GM12874 (cell line): ENCODE measurements at regions not wholly inside any gene's neighbourhood (a gene's known extent, or its start where the extent isn't known, plus 50 kb on each side); places are given as distances from the start of the nearest gene placed in this dataset.

ENCODE experiments used
- TF ChIP-seq, protein P1 (sequence below): IDR thresholded peaks from 2 replicates; pipeline ENCODE4 v1.5.1; 2011; ENCODE audit warnings: low read depth, mild to moderate bottlenecking, control low read depth, low read length, moderate library complexity; ENCODE audit not compliant: insufficient read depth

DNA sequence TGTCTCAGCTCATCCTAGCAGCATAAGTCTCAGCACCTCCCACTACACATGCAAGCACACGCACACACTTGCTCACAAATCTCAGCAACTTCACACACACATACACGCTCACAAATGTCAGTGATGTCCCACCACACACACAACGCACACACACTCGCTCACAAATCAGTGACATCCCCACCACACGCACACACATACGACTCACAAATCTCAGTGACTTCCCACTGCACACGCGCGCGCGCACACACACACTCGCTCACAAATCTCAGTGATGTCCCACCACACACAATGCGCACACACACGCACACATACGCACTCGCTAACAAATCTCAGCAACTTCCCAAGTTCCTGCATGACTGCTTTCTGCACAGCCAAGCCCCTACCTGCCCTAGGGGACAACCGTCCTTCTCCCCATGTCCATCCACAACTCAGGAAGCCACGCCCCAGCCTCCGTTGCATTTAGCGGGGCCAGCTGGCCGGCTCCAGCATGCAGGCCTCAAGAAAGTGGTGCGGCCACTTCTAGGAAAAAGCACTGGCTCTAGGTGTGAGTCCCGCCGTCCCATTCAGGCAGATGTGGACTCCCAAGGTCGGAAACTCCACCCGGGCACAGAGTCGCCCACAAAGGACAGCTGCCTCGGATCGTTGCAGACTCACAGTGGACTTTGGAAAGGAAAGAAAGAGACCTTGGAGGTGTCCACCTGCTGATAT is 180.1 kb upstream of the SALL3 start:
- TF ChIP-seq, protein P1, sequence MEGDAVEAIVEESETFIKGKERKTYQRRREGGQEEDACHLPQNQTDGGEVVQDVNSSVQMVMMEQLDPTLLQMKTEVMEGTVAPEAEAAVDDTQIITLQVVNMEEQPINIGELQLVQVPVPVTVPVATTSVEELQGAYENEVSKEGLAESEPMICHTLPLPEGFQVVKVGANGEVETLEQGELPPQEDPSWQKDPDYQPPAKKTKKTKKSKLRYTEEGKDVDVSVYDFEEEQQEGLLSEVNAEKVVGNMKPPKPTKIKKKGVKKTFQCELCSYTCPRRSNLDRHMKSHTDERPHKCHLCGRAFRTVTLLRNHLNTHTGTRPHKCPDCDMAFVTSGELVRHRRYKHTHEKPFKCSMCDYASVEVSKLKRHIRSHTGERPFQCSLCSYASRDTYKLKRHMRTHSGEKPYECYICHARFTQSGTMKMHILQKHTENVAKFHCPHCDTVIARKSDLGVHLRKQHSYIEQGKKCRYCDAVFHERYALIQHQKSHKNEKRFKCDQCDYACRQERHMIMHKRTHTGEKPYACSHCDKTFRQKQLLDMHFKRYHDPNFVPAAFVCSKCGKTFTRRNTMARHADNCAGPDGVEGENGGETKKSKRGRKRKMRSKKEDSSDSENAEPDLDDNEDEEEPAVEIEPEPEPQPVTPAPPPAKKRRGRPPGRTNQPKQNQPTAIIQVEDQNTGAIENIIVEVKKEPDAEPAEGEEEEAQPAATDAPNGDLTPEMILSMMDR: no peak

DNA sequence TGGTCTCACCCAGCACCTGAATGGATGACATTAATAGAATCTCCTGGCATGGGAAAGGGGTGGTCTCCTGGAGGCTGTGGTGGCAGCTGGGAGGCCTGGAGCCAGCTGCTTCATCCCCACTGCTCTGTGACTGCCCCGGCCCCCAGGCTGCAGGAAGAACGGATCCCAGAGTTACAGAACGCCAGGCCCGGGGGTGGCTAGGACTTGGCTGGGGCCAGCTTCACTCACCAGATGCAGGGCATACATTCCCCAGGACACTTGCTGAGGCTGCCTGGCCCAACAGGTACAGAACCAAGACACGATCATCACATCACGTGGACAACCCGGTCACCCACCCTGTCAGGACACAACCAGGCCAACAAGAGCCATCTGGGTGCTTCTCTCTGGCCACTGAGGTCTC is 178.6 kb upstream of the SALL3 start:
- TF ChIP-seq, protein P1: no peak

DNA sequence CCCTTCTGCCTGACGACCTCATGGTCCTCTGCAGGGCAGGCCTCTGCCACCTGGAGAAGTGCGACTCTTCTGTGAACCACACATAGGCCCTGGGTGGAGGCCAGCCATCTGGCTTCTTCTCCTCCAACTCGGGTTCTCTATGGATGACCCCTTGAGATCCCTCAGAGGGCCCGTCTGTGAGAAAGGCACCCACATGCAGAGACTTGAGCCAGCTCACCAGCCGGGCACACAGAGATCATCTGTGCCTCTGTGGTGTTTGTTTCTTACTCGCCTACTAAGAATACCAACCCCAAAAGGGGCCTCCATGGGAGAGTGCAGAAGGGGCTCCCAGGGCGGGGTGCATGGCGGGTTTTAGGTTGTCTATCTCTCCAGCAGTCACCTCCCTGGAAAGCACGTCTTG is 176.5 kb upstream of the SALL3 start:
- TF ChIP-seq, protein P1: no peak

DNA sequence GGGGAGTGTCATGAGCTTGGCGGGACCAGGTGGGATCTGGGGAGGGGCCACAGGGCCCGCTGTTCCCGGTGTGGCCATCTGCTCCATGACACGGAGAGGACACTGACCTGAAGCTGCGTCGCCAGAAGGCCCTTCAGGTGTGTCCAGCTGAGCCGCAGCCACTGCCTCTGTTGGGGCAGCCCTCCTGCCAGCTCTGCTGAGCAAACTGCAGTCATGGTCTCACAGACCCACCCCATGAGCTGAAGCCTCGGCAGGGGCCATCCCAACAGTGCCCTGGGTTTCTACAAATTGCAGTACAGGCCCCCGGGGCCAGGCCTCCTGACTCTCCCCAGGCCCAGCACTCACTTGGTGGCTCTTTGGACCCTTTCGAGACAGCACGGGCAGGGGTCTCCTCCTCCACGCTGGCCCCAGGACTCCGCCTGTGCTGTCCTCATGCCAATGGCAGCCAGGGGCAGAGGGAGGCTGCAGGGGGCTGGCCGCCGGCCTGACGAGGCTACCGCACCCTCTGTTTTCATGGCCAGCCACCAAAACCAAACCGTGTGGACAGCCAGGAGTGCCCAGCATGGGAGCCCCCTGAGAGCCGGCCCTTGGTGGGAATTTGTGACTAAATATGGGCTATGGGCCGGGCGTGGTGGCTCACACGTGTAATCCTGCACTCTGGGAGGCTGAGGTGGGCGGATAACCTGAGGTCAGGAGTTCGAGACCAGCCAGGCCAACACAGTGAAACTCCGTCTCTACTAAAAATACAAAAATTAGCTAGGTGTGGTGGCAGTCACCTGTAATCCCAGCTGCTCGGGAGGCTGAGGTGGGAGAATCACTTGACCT is 175.2 kb upstream of the SALL3 start:
- TF ChIP-seq, protein P1: no peak

DNA sequence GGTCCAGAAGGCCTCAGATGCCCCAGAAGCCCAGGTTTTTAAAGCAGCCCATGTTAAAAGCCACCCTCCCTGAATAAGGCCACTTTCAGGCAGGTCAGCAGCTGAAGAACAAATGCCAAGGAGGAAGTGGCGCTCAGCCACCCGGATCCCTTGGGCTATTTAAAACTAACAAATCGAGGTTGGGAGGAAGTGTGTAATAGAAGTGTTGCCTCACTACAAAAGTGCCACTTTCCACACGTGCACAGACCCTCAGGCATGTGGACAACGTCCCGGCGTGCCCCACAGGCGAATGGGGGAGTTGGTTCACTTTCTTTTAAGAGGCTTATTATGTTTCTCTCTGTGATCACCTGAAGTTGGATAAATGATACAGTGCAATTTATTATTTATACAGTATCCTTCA is 173.8 kb upstream of the SALL3 start:
- TF ChIP-seq, protein P1: no peak

DNA sequence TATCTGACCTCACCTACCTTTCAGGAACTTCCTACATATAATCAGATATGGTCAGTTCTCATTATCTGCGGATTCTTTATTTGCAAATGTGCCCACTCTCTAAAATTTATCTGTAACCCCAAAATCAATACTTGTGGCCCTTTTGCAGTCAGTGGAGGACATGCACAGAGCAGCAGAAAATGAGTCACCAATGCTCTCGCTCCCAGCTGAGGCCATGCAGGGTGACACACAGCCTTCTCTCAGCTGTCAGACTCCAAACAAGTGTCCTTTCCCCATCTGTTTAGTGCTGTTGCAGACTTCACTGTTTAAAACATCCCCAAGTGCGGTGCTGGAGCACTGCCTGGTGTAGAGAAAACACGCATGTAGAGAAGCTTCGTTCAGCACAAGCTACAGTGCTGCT is 171.9 kb upstream of the SALL3 start:
- TF ChIP-seq, protein P1: no peak

DNA sequence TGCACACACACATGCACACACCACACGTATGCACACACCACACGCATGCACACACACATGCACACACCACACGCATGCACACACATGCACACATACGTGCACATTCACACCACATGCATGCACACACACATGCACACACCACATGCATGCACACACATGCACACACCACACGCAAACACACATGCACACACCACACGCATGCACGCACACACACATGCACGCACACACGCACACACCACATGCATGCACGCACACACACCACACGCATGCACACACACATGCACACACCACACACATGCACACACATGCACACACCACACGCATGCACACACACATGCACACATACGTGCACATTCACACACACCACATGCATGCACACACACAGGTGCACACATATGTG is 169.8 kb upstream of the SALL3 start:
- TF ChIP-seq, protein P1: no peak
